Epithelial cell of esophagus (primary cell): ENCODE measurements at regions not wholly inside any gene's neighbourhood (a gene's known extent, or its start where the extent isn't known, plus 50 kb on each side); places are given as distances from the start of the nearest gene placed in this dataset.

Source experiments
- DNase-seq: peaks from one replicate; pipeline ENCODE4 v3.0.0; 2010; ENCODE audit warnings: low read depth
- H3K4me3 ChIP-seq: 2 replicates; pipeline ENCODE4 v1.5.1; 2011; ENCODE audit warnings: mild to moderate bottlenecking, low read length, control low read depth
- CTCF ChIP-seq: IDR thresholded peaks from 2 replicates; pipeline ENCODE4 v1.5.1; 2011; ENCODE audit warnings: low read depth, mild to moderate bottlenecking, low read length, control low read depth, inconsistent platforms; ENCODE audit not compliant: insufficient read depth; ENCODE audit errors: missing control alignments

- DNase-seq: no peak
- TF ChIP-seq CTCF: no peak
- no peak overlapping the region for H3K4me3 ChIP-seq
Measured at GRCh38 chr5:68420476-68421344, 205.2 kb downstream of the PIK3R1 start.

- no peak for TF ChIP-seq CTCF
- no peak for DNase-seq
- no peak overlapping the region for H3K4me3 ChIP-seq
Measured at GRCh38 chr5:68421485-68422220, 206.1 kb downstream of the PIK3R1 start.

- no peak for TF ChIP-seq CTCF
- DNase-seq: no peak
- no peak overlapping the region for H3K4me3 ChIP-seq
Measured at GRCh38 chr5:68423154-68423811, 207.7 kb downstream of the PIK3R1 start.

GRCh38 chr5:68424799-68425537 lies 209.4 kb downstream of the PIK3R1 start:
- H3K4me3 ChIP-seq: no peak overlapping the region
- peak; percentile 62 for DNase-seq
- no peak for TF ChIP-seq CTCF

GRCh38 chr5:68426586-68426985 lies 211.0 kb downstream of the PIK3R1 start:
- TF ChIP-seq CTCF: no peak
- no peak for DNase-seq
- H3K4me3 ChIP-seq: no peak overlapping the region

- DNase-seq: no peak
- H3K4me3 ChIP-seq: no peak overlapping the region
- no peak for TF ChIP-seq CTCF
Measured at GRCh38 chr5:68428231-68428811, 212.8 kb downstream of the PIK3R1 start.
